SH-SY5Y (cell line): ENCODE measurements at regions not wholly inside any gene's neighbourhood (a gene's known extent, or its start where the extent isn't known, plus 50 kb on each side); places are given as distances from the start of the nearest gene placed in this dataset.

Experiments used
- GATA2 ChIP-seq: IDR thresholded peaks from 2 replicates; pipeline ENCODE4 v1.6.1; 2011; ENCODE audit warnings: mild to moderate bottlenecking, low read depth, low read length
- GATA3 ChIP-seq: IDR thresholded peaks from 2 replicates; pipeline ENCODE4 v1.6.1; 2011; ENCODE audit warnings: low read depth, mild to moderate bottlenecking, low read length, moderate library complexity

GRCh38 chr10:36540611-36541010, 584.8 kb upstream of the ANKRD30A start:
- no peak for TF ChIP-seq GATA2
- no peak for TF ChIP-seq GATA3

DNA sequence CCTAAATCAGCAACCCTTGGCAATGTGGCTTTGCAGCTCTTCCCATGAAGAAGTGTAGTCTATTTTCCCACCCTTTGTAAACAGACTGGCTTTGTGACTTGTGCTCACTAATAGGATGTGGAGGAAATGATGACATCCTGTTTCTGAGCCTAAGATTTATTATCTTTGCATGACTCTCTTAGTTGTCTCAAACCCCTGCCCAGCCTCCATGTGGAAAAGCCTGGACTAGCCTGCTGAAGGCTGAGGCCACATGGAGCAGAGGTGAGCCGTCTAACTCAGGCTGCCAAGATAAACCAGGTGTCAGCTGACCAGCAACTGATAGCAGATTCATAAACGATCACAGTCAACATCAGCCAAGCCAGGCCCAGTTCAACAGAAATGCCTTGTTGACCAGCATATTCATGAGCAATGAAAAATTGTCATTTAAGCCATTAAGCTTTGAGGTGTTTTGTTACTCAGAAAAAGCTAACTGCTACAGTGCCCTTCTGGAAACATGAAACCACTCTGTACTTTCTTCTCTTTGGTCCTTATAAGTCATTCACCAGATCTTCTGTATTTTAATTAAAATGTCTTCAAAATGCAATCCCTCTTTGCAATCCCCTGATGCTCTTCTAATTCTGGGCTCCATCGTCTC, 586.3 kb upstream of the ANKRD30A start:
- TF ChIP-seq GATA3 (no peak), GATA2 (no peak)

- TF ChIP-seq GATA2 (no peak), GATA3 (no peak)
Observed at GRCh38 chr10:36534471-36535002, 590.9 kb upstream of the ANKRD30A start.

DNA sequence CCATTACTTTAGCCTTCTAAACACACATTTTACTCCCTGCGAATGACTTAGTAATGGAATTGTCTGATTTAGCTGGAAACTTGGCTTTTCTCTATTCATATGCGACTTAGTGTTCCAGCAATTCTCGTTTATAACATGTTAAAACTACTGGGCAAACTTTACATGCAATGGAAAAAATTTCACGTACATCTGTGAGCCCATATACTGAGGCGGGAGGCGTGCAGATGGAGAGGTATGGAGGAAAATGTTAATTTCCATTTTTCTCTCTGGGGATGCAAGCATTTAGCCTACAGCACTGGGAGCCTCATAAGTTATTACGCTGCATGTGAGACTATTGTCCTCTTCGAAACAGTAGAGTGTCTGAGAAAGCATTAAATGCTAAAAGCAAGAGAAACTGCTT, 591.5 kb upstream of the ANKRD30A start:
- TF ChIP-seq GATA3 (no peak), GATA2 (no peak)

- TF ChIP-seq GATA2: no peak
- TF ChIP-seq GATA3: no peak
Observed at GRCh38 chr10:36533316-36533715, 592.1 kb upstream of the ANKRD30A start.

DNA sequence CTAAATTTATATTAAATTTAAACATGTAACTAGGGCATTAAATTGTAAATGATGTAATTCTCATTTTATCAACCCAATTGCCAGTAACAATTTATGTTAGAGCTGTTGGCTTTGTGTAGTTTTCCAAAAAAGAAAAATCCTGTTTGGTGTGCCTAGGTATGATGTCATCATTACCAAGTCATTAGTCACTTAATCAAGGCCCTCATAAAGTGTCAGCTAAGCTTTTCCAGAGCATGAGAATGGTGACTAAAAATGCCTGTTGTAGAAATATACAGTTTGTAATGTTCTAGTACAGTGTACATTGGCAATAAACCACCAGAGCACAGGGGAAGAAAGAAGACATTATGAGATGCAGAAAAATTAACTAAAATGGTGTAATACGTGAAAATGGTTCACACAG, 593.8 kb upstream of the ANKRD30A start:
- TF ChIP-seq GATA2 (no peak), GATA3 (no peak)

DNA sequence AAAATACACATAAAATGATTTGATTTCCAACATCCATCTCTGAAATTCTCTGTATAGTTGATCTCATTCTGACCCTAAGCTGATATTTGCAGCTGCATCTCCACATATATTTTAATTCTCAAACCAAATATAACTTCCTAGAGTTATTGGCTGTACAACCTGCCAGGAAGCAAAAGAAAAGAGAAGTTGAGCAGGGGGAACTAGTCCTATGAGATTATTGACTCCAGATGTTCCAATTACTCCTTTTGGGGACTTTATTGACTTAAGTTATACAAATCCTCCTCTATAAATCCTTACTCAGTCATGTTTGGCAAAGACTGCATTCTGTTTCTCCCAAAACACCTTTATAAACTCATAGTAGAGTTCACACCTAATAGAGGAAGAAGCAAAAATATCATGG, 599.4 kb upstream of the ANKRD30A start:
- TF ChIP-seq GATA2 (no peak), GATA3 (no peak)

- TF ChIP-seq GATA2 (no peak), GATA3 (no peak)
Observed at GRCh38 chr10:36519909-36520308, 605.5 kb upstream of the ANKRD30A start.

DNA sequence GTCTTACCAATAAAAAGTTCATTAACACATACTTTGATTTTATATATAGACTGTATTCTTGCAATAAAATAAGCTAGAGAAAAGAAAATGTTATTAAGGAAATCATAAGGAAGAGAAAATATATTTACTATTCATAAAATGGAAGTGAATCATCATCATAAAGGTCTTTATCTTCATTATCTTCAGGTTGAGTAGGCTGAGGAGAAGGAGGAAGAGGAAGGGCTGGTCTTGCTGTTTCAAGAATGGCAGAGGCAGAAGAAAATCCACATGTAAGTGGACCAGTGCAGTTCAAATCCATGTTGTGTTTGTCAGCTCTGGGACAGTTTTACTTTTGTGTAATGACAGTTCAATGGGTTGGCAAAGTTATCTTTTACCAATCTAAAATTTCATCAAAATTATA, 609.1 kb upstream of the ANKRD30A start:
- no peak for TF ChIP-seq GATA3
- TF ChIP-seq GATA2: no peak

DNA sequence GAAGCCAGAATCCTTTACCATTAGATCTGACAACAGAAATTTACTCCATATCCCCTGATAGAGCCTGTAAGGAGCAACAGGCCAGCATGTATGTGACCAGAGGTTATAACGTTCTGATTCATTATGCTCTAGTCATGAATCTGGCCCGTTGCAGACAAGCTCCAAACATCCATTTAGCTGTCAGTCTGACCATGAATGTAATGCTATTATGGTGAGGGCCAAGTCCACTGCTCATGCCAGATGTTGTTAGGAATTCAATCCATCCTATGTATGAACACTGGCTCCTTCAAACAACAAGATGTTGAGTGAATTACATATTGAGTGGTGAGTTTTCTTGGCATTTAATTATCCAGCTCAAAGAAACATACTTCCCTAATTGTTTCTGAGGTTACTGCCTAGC, 610.1 kb upstream of the ANKRD30A start:
- TF ChIP-seq GATA3 (no peak), GATA2 (no peak)

- TF ChIP-seq GATA3 (no peak), GATA2 (no peak)
Observed at GRCh38 chr10:36507715-36508114, 617.7 kb upstream of the ANKRD30A start.

DNA sequence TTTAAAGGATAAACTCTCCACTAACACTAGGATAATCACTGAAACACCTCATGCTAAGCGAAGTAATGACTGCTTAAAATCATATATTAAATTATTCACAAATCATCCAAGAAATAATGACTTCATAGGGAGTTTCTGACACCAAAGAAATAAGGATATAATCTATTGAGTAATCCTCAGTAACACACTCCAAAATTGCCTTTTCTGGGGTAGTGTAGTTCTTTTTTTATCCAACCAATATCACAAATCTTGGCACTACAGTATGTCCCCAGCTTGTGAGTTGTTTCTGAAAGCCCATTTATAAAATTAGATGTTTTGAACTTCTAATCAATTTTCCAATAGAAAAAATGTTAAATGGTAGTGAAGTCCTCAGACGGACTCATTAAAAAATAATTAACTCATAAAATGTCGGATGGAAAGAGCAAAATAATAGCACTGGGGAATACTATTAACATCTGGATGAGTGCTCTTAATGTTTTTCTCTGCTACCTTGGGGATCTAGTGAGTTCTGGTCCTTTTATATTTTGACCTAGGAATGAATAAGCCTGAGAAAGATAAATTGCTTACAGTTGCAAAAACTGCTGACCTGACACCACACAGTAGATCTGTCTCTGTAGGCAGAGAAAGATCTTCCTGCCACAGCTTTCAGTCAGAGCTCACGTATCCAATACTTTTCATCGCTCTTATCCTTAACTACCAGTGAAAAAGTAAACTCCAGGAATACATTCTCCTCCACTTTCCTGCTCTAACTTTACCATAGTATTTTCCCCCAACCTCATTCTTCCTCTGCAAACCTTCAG, 618.5 kb upstream of the ANKRD30A start:
- TF ChIP-seq GATA3 (no peak), GATA2 (no peak)

DNA sequence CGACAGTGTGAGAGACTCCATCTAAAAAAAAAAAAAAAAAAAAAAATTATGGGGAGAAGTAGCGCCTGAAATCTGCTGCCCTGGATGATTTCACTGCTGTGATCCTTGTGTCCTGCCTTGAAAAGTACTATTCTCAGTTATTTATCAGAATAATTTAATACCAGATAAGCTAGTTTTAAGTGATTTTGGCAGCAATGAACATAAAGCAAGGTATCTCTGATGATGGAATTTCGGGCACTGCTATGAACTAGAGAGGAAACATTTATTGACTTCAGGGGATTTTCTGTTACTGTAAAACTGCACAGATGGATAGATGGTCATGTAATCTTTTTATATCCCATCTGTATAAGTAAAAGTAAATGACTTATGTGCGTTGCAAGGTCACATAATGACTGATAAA, 619.1 kb upstream of the ANKRD30A start:
- TF ChIP-seq GATA3: no peak
- TF ChIP-seq GATA2: no peak

- TF ChIP-seq GATA3 (no peak), GATA2 (no peak)
Observed at GRCh38 chr10:36504758-36505157, 620.6 kb upstream of the ANKRD30A start.

DNA sequence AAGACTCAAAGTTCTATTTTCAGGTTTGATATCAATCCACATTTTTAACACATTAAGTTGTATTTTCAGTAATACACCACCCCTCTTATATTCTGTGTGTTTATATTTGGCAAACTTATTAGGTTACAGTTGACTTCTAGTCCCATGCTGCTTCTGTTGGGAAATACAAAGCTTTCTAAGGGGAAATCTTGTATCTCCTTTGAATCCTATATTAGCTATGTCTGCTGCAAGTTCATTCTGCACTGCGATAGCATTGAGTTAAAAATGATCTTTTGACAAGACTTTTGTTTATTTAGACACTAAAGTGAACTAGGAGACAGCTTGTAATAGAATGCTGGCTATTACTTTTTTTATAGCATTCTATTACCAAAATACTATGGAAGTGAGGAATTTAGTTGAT, 625.1 kb upstream of the ANKRD30A start:
- TF ChIP-seq GATA3 (no peak), GATA2 (no peak)

DNA sequence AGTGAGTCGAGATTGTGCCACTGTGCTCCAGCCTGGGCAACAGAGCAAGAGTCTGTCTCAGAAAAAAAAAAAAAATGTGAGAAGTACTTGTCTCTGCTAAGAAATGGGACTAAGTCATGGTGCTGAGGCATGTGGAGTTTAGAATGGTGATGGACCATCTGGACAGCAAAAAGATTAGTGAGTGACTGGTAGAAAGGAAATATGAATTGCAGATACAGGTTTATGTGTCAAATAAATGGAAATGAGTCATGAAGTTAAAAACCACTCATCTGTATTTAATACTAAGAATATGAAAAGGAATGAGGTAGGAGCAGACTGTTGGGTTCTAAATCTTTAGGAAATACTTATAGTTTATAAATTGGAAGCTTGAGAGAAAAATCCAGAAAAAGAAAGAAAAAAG, 625.7 kb upstream of the ANKRD30A start:
- TF ChIP-seq GATA3 (no peak), GATA2 (no peak)
